Retinal pigment epithelial cell (primary cell): ENCODE measurements at regions not wholly inside any gene's neighbourhood (a gene's known extent, or its start where the extent isn't known, plus 50 kb on each side); places are given as distances from the start of the nearest gene placed in this dataset.
"Not testable (repeated sequence)": the region's sequence is repeated elsewhere in the genome, so short reads cannot be mapped to it uniquely, and the experiment has no call there.

ENCODE experiments used
- DNase-seq: peaks from one replicate; pipeline ENCODE4 v3.0.0-alpha.2; 2010; ENCODE audit warnings: low read depth
- H3K4me3 ChIP-seq: 2 replicates; pipeline ENCODE4 v1.5.1; 2011; ENCODE audit warnings: mild to moderate bottlenecking, low read length, control low read depth, moderate library complexity
- TF ChIP-seq, protein P1 (sequence below): conservative IDR thresholded peaks from 2 replicates; pipeline ENCODE4 v1.5.1; 2011; ENCODE audit warnings: low read depth, low read length, control low read depth, inconsistent platforms

DNA sequence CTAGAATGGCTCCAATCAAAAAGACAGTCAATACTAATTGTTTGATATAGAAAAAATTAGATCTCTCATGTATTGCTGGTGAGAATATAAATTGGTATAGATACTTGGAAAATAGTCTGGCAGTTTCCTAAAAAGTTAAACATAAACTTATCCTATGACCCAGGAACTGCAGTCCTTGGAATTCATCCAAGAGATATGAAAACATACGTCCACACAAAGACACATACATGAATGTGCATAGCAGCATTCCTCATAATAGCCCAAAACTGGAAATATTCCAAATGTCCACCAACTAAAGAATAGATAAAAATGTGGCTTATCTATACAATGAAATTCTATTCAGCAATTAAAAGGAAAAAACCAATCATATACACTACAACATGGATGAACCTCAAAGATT lies 128.4 kb downstream of the ZFAND4 start:
- no peak for DNase-seq
- no peak overlapping the region for H3K4me3 ChIP-seq
- TF ChIP-seq, protein P1, sequence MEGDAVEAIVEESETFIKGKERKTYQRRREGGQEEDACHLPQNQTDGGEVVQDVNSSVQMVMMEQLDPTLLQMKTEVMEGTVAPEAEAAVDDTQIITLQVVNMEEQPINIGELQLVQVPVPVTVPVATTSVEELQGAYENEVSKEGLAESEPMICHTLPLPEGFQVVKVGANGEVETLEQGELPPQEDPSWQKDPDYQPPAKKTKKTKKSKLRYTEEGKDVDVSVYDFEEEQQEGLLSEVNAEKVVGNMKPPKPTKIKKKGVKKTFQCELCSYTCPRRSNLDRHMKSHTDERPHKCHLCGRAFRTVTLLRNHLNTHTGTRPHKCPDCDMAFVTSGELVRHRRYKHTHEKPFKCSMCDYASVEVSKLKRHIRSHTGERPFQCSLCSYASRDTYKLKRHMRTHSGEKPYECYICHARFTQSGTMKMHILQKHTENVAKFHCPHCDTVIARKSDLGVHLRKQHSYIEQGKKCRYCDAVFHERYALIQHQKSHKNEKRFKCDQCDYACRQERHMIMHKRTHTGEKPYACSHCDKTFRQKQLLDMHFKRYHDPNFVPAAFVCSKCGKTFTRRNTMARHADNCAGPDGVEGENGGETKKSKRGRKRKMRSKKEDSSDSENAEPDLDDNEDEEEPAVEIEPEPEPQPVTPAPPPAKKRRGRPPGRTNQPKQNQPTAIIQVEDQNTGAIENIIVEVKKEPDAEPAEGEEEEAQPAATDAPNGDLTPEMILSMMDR = no peak

DNA sequence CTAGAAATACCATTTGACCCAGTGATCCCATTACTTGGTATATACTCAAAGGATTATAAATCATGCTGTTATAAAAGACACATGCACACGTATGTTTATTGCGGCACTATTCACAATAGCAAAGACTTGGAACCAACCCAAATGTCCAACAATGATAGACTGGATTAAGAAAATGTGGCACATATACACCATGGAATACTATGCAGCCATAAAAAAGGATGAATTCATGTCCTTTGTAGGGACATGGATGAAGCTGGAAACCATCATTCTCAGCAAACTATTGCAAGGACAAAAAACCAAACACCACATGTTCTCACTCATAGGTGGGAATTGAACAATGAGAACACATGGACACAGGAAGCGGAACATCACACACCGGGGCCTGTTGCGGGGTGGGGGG lies 131.5 kb downstream of the ZFAND4 start:
- H3K4me3 ChIP-seq, DNase-seq: not testable (repeated sequence)

DNA sequence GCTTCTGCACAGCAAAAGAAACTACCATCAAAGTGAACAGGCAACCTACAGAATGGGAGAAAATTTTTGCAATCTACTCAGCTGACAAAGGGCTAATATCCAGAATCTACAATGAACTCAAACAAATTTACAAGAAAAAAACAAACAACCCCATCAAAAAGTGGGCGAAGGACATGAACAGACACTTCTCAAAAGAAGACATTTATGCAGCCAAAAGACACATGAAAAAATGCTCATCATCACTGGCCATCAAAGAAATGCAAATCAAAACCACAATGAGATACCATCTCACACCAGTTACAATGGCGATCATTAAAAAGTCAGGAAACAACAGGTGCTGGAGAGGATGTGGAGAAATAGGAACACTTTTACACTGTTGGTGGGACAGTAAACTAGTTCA lies 132.0 kb downstream of the ZFAND4 start:
- H3K4me3 ChIP-seq, DNase-seq: not testable (repeated sequence)

DNA sequence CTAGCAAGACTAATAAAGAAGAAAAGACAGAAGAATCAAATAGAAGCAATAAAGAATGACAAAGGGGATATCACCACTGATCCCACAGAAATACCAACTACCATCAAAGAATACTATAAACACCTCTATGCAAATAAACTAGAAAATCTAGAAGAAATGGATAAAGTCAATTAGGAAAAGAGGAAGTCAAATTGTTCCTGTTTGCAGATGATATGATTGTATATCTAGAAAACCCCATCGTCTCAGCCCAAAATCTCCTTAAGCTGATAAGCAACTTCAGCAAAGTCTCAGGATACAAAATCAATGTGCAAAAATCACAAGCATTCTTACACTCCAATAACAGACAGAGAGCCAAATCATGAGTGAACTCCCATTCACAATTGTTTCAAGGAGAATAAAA lies 133.0 kb downstream of the ZFAND4 start:
- H3K4me3 ChIP-seq, DNase-seq: not testable (repeated sequence)

DNA sequence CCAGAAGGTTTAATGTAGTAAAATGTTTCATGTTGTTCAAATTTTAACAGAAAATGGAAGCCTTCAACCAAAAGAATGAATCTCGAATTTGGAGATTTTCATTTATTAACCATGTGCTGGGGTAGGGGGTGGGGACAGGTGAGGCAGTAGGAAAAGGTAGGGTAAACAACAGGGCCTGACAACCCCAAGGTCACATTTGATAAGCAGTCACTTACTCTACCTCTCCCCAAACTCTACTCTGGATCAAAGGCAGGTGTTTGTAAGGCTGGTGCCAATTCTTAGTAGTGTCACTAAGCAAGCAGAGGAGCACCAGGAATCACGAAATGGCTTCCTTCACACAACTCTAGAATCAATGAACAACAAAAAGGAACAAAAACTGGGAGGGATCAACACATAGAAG lies 138.0 kb downstream of the ZFAND4 start:
- H3K4me3 ChIP-seq = no peak overlapping the region
- no peak for DNase-seq
- TF ChIP-seq, protein P1 = no peak

DNA sequence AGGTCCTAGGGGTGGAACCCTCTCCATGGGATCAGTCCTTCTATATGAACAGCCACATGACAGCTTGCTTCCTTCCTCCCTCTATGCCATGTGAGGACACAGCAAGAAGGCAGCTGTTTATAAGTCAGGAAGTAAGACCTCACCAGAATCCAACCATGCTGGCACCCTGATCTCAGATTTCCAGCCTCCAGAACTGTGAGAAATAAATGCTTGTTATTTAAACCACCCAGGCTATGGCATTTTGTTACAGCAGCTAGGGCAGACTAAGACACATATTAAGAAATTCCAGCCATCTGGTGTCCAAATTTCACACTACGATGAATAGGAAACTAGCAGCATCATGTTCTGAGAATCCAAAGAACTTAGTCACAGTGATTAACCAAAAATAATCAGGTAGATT lies 140.1 kb downstream of the ZFAND4 start:
- DNase-seq = no peak
- TF ChIP-seq, protein P1 = no peak
- H3K4me3 ChIP-seq = no peak overlapping the region

DNA sequence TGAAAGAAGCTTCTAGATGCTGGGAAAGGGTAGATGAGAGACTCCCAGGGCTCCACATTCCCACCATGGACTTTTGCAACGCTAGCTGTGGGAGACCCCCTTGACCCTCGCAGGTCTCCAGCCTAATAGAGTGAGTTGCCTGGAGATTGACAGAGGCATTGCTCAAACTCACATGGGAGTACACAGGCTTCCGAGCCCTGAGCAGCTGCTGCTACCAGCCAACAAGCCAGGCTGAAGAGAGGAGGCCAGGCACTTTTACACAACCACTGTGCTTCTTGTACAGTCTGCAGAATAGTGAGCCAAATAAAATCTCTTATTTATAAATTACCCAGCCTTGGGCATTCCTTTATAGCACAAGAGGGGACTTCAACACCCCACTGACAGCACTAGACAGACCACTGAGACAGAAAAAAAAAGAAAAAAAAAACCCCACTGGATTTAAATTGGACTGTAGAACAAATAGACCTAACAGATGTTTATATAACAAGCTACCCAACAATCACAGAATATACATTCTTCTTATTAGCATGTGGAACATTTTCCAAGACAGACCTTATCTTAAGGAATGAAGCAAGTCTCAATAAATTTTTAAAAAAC lies 146.2 kb downstream of the ZFAND4 start:
- H3K4me3 ChIP-seq = no peak overlapping the region

DNA sequence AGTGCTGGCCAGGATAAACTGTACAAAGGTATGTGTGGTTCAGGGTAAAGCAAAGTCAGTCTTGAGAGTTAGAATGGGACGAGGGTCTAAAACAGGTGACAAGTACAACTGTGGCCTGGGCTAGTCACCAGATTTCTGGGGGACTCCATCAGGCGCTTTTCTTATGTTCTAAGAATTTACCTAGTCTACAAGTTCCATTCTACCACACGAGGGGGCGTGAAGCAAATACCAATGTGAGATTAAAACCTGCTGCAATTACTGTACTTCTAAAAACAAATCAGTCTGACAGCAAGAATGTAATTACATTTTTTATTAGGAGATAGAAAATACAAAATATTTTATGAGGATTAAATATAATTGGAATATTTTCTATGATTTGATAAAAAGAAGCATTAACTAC lies 146.5 kb downstream of the ALOX5 start:
- TF ChIP-seq, protein P1 = peak; percentile 56
- no peak overlapping the region for H3K4me3 ChIP-seq
- peak; percentile 39 for DNase-seq

More for the DNA sequence above, 146.2 kb downstream of the ZFAND4 start:
- no peak for DNase-seq
- TF ChIP-seq, protein P1 = no peak

DNA sequence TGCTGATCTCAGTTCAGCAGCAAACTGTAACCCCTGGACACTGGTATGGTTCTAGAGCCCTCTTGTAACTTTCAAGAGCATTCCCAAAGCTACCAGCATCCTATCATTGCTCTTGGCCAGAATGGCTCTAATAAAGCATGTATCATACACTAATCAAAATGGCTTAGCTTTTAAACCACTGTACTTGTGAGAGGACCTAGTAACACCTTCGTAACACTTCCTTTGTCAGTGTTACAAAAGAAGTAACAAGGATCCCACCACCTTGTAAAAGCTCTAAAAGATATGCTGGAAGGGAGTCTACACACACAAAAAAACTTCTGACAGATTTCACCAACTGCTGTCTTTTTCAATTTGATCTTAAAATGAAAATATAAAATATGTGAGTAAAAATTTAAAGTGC lies 144.7 kb downstream of the ALOX5 start:
- TF ChIP-seq, protein P1 = no peak
- H3K4me3 ChIP-seq = no peak overlapping the region
- DNase-seq = no peak
